ENCODE measurements at regions not wholly inside any gene's neighbourhood (a gene's known extent, or its start where the extent isn't known, plus 50 kb on each side); places are given as distances from the start of the nearest gene placed in this dataset.
A peak's percentile ranks its signal among the peaks of the same experiment; 100 is the strongest.

- TF ChIP-seq CTCF (IDR thresholded peaks at IDR 0.05): no peak
- Mint-ChIP-seq H3K36me3 (ENCODE audit: low read depth) (peaks cover 10% of the 10 kb centered on the region), H3K27ac (no peak overlapping the region), H3K4me3 (no peak overlapping the region), H3K9me3 (peaks cover 39% of the 10 kb centered on the region), H3K4me1 (peaks cover 9% of the 10 kb centered on the region), H3K27me3 (ENCODE audit: low read depth, poor library complexity) (no peaks in the 10 kb centered on the region)
- DNase-seq: no peak
Measured at GRCh38 chr12:18895540-18895939, 157.6 kb downstream of the CAPZA3 start.

GRCh38 chr12:18895946-18896345, 158.0 kb downstream of the CAPZA3 start:
- Mint-ChIP-seq H3K36me3 (ENCODE audit: low read depth) (peaks cover 10% of the 10 kb centered on the region), H3K4me1 (peaks cover 9% of the 10 kb centered on the region), H3K27ac (no peak overlapping the region), H3K9me3 (peaks cover 37% of the 10 kb centered on the region), H3K4me3 (no peak overlapping the region), H3K27me3 (ENCODE audit: low read depth, poor library complexity) (no peaks in the 10 kb centered on the region)
- no peak for TF ChIP-seq CTCF (IDR thresholded peaks at IDR 0.05)
- peak; percentile 54 for DNase-seq

GRCh38 chr12:18897823-18898222, 159.9 kb downstream of the CAPZA3 start:
- H3K27me3 Mint-ChIP-seq (ENCODE audit: low read depth, poor library complexity): no peaks in the 10 kb centered on the region
- H3K4me3 Mint-ChIP-seq: no peak overlapping the region
- no peak for DNase-seq
- peaks cover 9% of the 10 kb centered on the region for H3K4me1 Mint-ChIP-seq
- TF ChIP-seq CTCF (IDR thresholded peaks at IDR 0.05): no peak
- H3K36me3 Mint-ChIP-seq (ENCODE audit: low read depth): peaks cover 4% of the 10 kb centered on the region
- H3K9me3 Mint-ChIP-seq: peaks cover 18% of the 10 kb centered on the region
- no peak overlapping the region for H3K27ac Mint-ChIP-seq

- Mint-ChIP-seq H3K27ac (no peak overlapping the region), H3K4me1 (peaks cover 9% of the 10 kb centered on the region), H3K4me3 (no peak overlapping the region), H3K9me3 (peaks cover 14% of the 10 kb centered on the region), H3K27me3 (ENCODE audit: low read depth, poor library complexity) (no peaks in the 10 kb centered on the region), H3K36me3 (ENCODE audit: low read depth) (peaks cover 4% of the 10 kb centered on the region)
- TF ChIP-seq CTCF (IDR thresholded peaks at IDR 0.05): no peak
- DNase-seq: no peak
Measured at GRCh38 chr12:18898470-18898869, 160.6 kb downstream of the CAPZA3 start.

GRCh38 chr12:18899162-18899561, 161.2 kb downstream of the CAPZA3 start:
- peaks cover 4% of the 10 kb centered on the region for H3K36me3 Mint-ChIP-seq (ENCODE audit: low read depth)
- H3K4me1 Mint-ChIP-seq: peaks cover 9% of the 10 kb centered on the region
- no peaks in the 10 kb centered on the region for H3K27me3 Mint-ChIP-seq (ENCODE audit: low read depth, poor library complexity)
- no peak for TF ChIP-seq CTCF (IDR thresholded peaks at IDR 0.05)
- H3K9me3 Mint-ChIP-seq: peaks cover 10% of the 10 kb centered on the region
- no peak overlapping the region for H3K4me3 Mint-ChIP-seq
- DNase-seq: no peak
- no peak overlapping the region for H3K27ac Mint-ChIP-seq

- H3K4me1 Mint-ChIP-seq: peaks cover 9% of the 10 kb centered on the region
- peaks cover 4% of the 10 kb centered on the region for H3K36me3 Mint-ChIP-seq (ENCODE audit: low read depth)
- H3K4me3 Mint-ChIP-seq: no peak overlapping the region
- no peak overlapping the region for H3K27ac Mint-ChIP-seq
- TF ChIP-seq CTCF (IDR thresholded peaks at IDR 0.05): no peak
- H3K9me3 Mint-ChIP-seq: peaks cover 5% of the 10 kb centered on the region
- no peaks in the 10 kb centered on the region for H3K27me3 Mint-ChIP-seq (ENCODE audit: low read depth, poor library complexity)
- DNase-seq: no peak
Measured at GRCh38 chr12:18899678-18900317, 161.9 kb downstream of the CAPZA3 start.
